GM19467 (cell line): ENCODE measurements at regions not wholly inside any gene's neighbourhood (a gene's known extent, or its start where the extent isn't known, plus 50 kb on each side); places are given as distances from the start of the nearest gene placed in this dataset.
A peak's percentile ranks its signal among the peaks of the same experiment; 100 is the strongest.

Experiments used
- ATAC-seq: cut with Tn5 transposase; IDR thresholded peaks from one replicate; pipeline ENCODE4 v1.9.1; 2021; ENCODE audit warnings: mild to moderate bottlenecking, moderate library complexity; ENCODE audit not compliant: unreplicated experiment

DNA sequence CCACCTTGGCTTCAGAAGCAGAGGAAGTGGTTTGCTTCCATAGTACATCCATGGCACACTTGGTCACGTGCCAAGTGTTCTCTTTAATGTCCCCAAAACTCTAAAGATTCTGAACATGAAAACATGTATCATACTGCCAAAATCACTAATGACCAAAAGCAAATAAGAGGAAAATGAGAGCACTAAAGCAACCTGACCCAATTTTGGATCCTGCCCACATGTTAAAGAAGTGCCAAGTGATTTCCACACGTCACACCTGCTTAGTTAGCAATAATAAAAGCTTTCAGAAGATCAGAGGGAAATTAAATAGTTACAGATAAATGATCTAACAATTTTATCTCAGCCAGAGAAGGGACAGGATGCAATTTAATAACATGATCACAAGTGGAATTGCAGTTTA is 1170.0 kb downstream of the XPNPEP1 start:
- ATAC-seq, result no peak

DNA sequence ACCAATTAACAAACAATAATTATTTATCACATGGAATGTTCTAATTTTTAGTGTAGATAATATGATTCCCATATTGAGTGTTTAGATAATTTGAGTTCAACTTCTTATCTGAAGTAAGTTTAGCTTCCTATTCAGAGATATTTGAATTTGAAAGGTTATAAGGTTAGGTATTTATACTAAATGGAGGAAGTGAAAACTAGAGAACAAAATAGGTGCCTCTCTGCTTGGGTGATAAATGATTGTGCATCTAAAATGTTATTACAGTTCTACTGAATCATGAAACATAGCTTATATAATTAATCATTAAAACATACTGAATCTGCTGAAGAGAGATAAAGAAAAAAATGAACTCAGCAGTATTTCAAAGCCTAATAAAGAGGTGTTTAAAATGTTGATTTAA is 1174.3 kb downstream of the XPNPEP1 start:
- peak; percentile 56 for ATAC-seq

GRCh38 chr10:108736111-108736510 is 1187.2 kb downstream of the XPNPEP1 start:
- no peak for ATAC-seq

- no peak for ATAC-seq
Observed at GRCh38 chr10:108735380-108735779, 1187.9 kb downstream of the XPNPEP1 start.

DNA sequence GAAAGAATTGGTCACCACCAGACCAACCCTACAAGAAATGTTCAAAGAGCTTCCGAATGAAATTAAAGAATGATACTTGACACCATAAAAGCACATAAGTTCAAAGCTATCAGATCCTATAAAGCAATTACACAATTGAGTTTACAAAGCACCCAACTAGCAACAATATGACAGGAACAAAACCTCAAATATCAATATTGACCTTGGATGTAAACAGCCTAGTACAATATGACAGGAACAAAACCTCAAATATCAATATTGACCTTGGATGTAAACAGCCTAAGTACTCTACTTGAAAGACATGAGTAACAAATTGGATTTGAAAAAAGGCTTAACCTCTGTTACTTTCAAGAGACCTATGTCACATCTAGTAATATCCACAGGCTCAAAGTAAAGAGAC is 1201.4 kb downstream of the XPNPEP1 start:
- ATAC-seq, result no peak

DNA sequence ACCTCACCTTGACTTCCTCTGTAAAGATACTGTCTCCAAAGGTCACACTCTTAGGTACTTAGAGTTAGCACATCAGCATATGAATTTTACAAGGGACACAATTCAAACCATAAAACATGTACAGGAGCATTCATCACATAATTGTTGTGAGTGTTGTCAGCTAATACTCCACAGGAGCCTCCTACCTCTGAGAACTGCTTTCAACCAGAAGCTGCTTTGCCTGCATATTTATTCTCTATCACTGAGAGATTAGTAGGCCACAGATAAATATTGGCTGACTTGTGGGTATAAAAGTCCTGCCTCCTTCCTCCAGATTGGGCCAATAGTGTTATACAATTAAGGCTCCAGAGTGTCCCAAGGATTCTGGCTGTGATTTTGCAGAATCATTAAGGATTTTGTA is 1207.0 kb downstream of the XPNPEP1 start:
- ATAC-seq, result no peak

DNA sequence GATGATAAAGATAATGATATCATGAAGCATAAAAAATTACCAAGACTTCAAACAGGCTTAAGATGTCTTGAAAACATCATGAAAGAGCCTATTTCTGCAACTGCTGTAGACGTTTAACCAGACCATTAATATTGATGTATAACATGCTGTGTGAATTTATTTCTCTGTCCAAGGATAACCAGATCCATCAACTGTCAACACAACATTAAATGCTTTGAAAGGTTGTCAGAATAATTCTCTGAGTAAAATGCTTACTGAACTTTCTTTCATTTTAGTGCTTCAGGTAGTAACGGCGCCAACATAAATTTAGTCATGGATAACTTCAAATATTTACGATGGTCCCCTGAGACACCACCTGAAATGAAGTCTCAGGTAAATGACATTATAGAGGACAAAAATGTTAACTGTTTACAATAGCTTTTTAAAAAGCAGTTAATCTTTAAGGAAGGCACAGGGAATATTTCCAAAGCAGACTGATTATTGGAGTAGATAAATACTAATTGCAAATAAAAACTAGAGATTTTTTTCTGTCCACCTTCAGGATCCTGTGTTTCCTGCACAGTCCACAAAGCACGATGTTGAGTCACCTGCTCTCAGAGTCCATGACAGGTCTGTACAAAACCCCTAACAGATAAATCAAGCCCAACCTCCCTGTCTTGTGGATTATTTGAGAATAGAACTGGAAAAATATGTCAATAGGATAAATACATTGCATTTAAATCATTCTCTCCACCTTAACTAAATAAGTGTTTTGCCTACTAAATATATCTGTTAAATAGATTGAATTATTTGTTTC is 1213.2 kb downstream of the XPNPEP1 start:
- no peak for ATAC-seq

DNA sequence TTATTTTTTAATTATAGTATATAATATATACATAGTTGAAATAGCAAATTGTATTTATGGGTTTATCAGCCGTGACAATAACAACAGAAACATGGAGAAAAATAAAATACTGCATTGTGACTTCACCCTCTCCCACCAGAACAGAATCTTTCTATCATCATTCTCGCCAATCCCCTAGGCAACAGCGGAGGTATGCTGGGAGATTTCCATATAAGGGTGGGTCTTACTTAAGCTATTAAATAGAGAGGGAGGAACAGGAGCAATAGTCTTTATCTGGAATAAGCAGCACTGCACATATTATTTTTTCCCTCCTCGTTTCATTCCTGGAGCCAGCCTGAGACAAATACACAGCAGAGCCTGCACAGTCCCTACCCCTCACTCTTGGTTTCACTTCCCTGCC is 1214.9 kb downstream of the XPNPEP1 start:
- ATAC-seq, result no peak

GRCh38 chr10:108696792-108697477 is 1226.4 kb downstream of the XPNPEP1 start:
- peak; percentile 82 for ATAC-seq

DNA sequence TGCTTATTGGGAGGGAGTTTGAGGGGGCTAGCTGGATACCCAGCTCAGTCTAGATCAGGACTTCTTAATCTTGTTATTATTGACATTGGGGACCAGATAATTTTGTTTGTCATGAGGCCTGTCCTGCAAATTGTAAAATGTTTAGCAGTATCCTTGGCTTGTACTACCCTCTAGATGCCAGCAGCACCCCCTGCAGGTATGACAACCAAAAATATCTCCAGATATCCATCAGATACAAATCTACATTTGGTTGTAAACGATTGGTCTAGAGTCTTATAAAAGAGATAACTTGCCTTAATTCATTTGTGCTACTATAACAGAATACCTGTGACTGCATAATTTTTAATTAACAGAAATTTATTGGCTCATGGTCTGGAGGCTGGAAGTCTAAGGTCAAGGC is 1232.2 kb downstream of the XPNPEP1 start:
- no peak for ATAC-seq

GRCh38 chr10:108690530-108690929 is 1232.8 kb downstream of the XPNPEP1 start:
- ATAC-seq, result no peak

DNA sequence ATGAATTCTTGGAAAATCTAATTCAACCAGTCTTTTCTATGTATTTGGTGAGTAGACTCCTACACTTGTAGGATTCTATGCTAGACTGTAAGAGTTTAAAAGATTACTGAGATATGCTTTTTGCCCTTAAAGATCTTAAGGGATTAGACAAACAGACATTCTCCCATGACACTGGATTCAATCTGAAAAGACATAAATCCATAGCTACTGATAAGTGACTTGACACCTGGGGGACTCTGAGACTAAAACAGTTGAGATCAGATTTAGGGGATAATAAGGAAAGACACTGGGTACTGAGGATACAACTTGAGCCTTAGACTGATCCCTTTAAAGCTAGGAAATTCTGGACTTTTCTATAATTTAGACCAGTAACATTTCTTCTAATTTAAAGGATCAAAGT is 1233.4 kb downstream of the XPNPEP1 start:
- ATAC-seq, result no peak

DNA sequence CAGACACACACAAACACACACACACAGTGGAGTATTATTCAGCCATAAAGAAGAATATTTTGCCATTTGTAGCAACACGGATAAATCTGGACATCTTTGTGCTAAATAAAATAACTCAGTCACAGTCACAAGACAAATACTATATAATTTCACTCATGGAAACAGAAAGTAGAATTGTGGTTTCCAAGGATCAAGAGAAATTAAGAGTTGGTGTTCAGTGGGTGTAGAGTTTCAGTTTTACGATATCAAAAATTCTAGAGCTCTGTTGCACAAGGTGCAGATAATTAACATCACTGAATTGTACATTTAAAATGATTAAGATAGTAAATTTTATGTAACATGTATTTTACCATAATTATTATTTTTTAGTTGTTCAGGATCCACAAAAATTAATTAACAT is 1235.0 kb downstream of the XPNPEP1 start:
- ATAC-seq, result no peak

GRCh38 chr10:108685863-108686531 is 1237.3 kb downstream of the XPNPEP1 start:
- no peak for ATAC-seq

- no peak for ATAC-seq
Observed at GRCh38 chr10:108684431-108684830, 1238.9 kb downstream of the XPNPEP1 start.

DNA sequence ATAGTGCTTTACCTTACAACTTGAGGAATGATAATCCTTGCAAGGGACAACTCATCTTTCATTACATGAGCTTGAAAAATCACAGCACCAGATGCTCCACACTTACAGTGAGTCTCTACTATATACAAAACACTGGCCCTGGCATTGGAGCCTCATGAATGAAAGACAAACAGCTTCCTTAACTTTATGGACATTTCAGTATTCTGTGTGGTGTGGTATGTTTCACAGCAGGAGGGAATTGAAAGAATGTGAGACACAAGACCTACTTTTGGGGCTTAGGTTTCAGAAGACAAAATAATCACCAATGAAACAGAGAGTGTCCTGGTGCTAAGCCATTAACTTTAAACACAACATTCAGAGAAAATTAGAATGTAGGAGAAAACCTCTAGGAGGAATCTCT is 1249.6 kb downstream of the XPNPEP1 start:
- ATAC-seq, result no peak

DNA sequence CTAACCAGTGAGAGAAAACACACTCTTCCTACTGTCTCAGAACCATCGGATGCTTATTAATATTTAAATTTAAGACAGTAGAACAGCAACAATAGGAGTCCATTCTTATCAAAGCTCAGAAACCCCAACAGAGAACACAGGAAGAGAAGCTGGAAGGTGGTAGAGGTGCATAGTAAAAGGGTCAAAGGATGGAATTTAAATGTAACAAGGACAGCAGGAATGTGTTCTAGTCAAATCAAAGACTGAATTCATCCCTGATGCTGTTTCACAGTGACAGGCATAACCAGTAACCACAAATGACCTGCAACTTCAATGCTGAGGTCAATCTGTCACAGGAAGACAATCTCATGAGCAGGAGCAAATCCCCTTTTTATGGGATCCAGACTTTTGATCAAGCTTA is 1259.7 kb downstream of the XPNPEP1 start:
- no peak for ATAC-seq

DNA sequence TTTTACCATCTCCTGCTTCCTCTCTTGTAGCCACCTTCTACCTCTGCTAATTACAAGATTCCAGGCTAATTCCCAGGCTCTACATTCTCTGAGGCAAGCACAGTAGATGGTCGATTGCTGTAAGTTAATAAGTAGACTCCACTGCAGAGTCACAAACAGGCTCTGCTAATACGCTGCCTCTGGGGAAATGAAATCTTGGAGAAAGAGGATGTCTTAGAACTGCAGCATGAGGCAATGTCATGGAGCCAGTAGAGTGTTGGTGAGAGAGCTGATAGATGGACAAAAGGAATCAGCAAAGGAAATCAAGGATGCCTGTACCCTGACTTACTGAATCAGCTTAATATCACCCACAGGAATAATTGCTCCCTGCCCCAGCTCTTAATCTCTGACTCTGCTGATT is 1260.3 kb downstream of the XPNPEP1 start:
- ATAC-seq, result no peak

GRCh38 chr10:108655057-108655456 is 1268.3 kb downstream of the XPNPEP1 start:
- ATAC-seq, result no peak

- no peak for ATAC-seq
Observed at GRCh38 chr10:108653531-108653930, 1269.8 kb downstream of the XPNPEP1 start.

DNA sequence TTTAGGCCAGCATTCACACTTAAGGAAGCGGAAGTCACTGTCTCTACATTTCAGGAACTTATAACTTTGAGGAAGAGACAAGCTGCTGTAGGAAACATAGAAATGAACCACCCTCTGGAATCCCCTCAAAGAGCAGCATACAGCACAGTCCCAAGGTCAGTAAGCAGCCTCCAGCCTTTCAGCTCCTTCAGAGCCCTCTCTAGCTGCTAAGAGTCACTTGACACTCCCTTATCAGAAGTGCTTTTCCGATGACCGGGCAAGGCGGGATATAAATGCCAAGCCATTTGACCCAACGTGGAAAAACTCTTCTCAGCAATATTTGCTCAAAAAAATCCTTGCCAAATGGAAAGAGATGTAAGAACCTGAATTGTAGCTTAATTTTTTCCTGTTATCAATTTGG is 1284.3 kb downstream of the XPNPEP1 start:
- no peak for ATAC-seq

- no peak for ATAC-seq
Observed at GRCh38 chr10:108638225-108638624, 1285.1 kb downstream of the XPNPEP1 start.
